ENCODE measurements at regions not wholly inside any gene's neighbourhood (a gene's known extent, or its start where the extent isn't known, plus 50 kb on each side); places are given as distances from the start of the nearest gene placed in this dataset.

GRCh38 chr14:101331661-101332169 lies 229.6 kb upstream of the DIO3 start:
- no peaks in the 10 kb centered on the region for H3K4me1 ChIP-seq (ENCODE audit: insufficient read depth, low read length, poor library complexity, severe bottlenecking)
- intact Hi-C loops (cut with micrococcal nuclease; ENCODE audit: unreplicated experiment): no loop called here
- CTCF ChIA-PET: no interaction called here

GRCh38 chr14:101332281-101332680 lies 229.0 kb upstream of the DIO3 start:
- ChIA-PET CTCF (no interaction called here), POLR2A (ENCODE audit: low non-redundant PET) (no interaction called here)
- TF ChIP-seq CTCF (conservative IDR thresholded peaks at IDR 0.05; ENCODE audit: low read depth, low read length) (no peak), EZH2 (IDR thresholded peaks at IDR 0.05; ENCODE audit: borderline replicate concordance, low read depth, low read length, poor library complexity, severe bottlenecking) (no peak)
- Histone ChIP-seq H3K9me3 (ENCODE audit: low read depth, low read length, poor library complexity, severe bottlenecking) (no peaks in the 10 kb centered on the region), H3K36me3 (ENCODE audit: insufficient read depth, low read length, poor library complexity, severe bottlenecking) (no peaks in the 10 kb centered on the region), H3K4me3 (ENCODE audit: low read depth, low read length, poor library complexity, severe bottlenecking) (no peak overlapping the region), H3K27ac (ENCODE audit: low read depth, low read length, poor library complexity, severe bottlenecking) (no peak overlapping the region), H3K27me3 (replicated peaks; ENCODE audit: insufficient read depth, low read depth, low read length, poor library complexity) (peaks cover 25% of the 10 kb centered on the region), H3K4me1 (ENCODE audit: insufficient read depth, low read length, poor library complexity, severe bottlenecking) (no peaks in the 10 kb centered on the region)
- DNase-seq (ENCODE audit: low spot score): no peak
- intact Hi-C loops (cut with micrococcal nuclease; ENCODE audit: unreplicated experiment): no loop called here
- BruUV-seq (replicated peaks): no TSS peak

More at GRCh38 chr14:101331661-101332169, 229.6 kb upstream of the DIO3 start:
- no peak for TF ChIP-seq CTCF (conservative IDR thresholded peaks at IDR 0.05; ENCODE audit: low read depth, low read length)
- TF ChIP-seq EZH2 (IDR thresholded peaks at IDR 0.05; ENCODE audit: borderline replicate concordance, low read depth, low read length, poor library complexity, severe bottlenecking): no peak
- no peak for DNase-seq (ENCODE audit: low spot score)
- POLR2A ChIA-PET (ENCODE audit: low non-redundant PET): no interaction called here
- Histone ChIP-seq H3K27me3 (replicated peaks; ENCODE audit: insufficient read depth, low read depth, low read length, poor library complexity) (peaks cover 20% of the 10 kb centered on the region), H3K4me3 (ENCODE audit: low read depth, low read length, poor library complexity, severe bottlenecking) (no peak overlapping the region), H3K36me3 (ENCODE audit: insufficient read depth, low read length, poor library complexity, severe bottlenecking) (no peaks in the 10 kb centered on the region), H3K9me3 (ENCODE audit: low read depth, low read length, poor library complexity, severe bottlenecking) (no peaks in the 10 kb centered on the region), H3K27ac (ENCODE audit: low read depth, low read length, poor library complexity, severe bottlenecking) (no peak overlapping the region)
- BruUV-seq (replicated peaks): no TSS peak

GRCh38 chr14:101333335-101334280 lies 227.7 kb upstream of the DIO3 start:
- ChIA-PET POLR2A (ENCODE audit: low non-redundant PET) (no interaction called here), CTCF (no interaction called here)
- no TSS peak for BruUV-seq (replicated peaks)
- no peak overlapping the region for H3K27ac ChIP-seq (ENCODE audit: low read depth, low read length, poor library complexity, severe bottlenecking)
- H3K9me3 ChIP-seq (ENCODE audit: low read depth, low read length, poor library complexity, severe bottlenecking): no peaks in the 10 kb centered on the region
- H3K36me3 ChIP-seq (ENCODE audit: insufficient read depth, low read length, poor library complexity, severe bottlenecking): no peaks in the 10 kb centered on the region
- H3K27me3 ChIP-seq (replicated peaks; ENCODE audit: insufficient read depth, low read depth, low read length, poor library complexity): peaks cover 32% of the 10 kb centered on the region
- H3K4me1 ChIP-seq (ENCODE audit: insufficient read depth, low read length, poor library complexity, severe bottlenecking): no peaks in the 10 kb centered on the region
- DNase-seq (ENCODE audit: low spot score): no peak
- intact Hi-C loops (cut with micrococcal nuclease; ENCODE audit: unreplicated experiment): no loop called here
- no peak overlapping the region for H3K4me3 ChIP-seq (ENCODE audit: low read depth, low read length, poor library complexity, severe bottlenecking)
- TF ChIP-seq CTCF (conservative IDR thresholded peaks at IDR 0.05; ENCODE audit: low read depth, low read length) (no peak), EZH2 (IDR thresholded peaks at IDR 0.05; ENCODE audit: borderline replicate concordance, low read depth, low read length, poor library complexity, severe bottlenecking) (no peak)

All from A673 (cell line).